ENCODE measurements at regions not wholly inside any gene's neighbourhood (a gene's known extent, or its start where the extent isn't known, plus 50 kb on each side); places are given as distances from the start of the nearest gene placed in this dataset.
"Not testable (repeated sequence)": the region's sequence is repeated elsewhere in the genome, so short reads cannot be mapped to it uniquely, and the experiment has no call there.

- DNase-seq (ENCODE audit: low read depth in 4 of 4, low spot score in 3 of 4) = no peak
Observed at GRCh38 chr11:37843603-37844002, 1245.6 kb upstream of the RAG2 start.

DNA sequence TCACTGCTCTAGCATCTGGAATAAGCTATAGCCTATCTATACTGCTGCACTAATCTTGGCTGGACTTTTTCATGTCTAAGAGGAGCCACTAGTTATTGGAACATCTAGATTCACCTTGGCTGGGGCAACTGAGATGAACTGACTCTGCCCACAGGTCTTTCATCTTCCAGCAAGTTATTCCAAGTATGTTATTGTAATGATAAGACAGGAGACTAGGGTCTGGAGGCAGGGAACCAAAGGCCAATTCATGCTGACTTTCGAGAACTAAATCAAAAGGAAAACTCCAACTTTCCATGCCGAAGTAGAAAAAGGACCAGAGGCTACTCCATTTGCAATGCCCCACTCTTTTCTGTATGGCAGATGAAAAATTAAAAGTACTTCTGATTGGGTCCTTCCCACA lies 1243.0 kb upstream of the RAG2 start:
- no peak for DNase-seq (ENCODE audit: low read depth in 4 of 4, low spot score in 3 of 4)

DNA sequence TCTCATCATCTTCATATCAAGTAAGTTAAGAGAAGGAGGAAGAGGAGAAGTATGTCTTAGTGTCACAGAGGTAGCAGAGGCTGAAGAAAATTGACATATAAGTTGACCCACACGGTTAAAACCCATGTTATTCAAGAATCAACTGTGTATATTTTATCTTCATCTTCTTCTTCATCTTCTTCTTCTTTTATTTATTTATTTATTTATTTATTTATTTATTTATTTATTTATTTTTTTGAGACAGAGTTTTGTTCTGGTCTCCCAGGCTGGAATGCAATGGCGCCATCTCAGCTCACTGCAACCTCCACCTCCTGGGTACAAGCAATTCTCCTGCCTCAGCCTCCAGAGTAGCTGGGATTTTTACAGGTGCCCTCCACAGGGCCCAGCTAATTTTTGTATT lies 1242.3 kb upstream of the RAG2 start:
- not testable (repeated sequence) for DNase-seq (ENCODE audit: low read depth in 4 of 4, low spot score in 3 of 4)

DNA sequence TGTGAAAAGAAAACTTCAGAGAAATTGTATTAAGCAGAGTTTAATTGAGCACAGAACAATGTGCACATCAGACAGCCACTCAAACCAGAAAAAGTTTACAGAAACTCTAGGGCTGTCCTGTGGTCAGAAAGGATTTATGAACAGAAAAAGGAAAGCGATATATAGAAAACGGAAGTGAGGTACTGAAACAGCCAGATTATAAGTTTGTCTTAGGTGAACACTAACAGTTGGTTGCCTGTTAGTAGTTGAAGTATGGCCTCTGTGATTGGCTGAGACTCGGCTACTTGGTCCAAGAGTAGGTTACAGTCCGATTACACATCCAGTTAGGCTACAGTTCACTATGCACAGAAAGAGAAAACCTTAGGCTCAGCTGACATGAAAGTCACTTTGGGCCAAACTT lies 1232.5 kb upstream of the RAG2 start:
- no peak for DNase-seq (ENCODE audit: low read depth in 4 of 4, low spot score in 3 of 4)

- DNase-seq (ENCODE audit: low read depth in 4 of 4, low spot score in 3 of 4) = no peak
Observed at GRCh38 chr11:37817727-37818270, 1219.8 kb upstream of the RAG2 start.

DNA sequence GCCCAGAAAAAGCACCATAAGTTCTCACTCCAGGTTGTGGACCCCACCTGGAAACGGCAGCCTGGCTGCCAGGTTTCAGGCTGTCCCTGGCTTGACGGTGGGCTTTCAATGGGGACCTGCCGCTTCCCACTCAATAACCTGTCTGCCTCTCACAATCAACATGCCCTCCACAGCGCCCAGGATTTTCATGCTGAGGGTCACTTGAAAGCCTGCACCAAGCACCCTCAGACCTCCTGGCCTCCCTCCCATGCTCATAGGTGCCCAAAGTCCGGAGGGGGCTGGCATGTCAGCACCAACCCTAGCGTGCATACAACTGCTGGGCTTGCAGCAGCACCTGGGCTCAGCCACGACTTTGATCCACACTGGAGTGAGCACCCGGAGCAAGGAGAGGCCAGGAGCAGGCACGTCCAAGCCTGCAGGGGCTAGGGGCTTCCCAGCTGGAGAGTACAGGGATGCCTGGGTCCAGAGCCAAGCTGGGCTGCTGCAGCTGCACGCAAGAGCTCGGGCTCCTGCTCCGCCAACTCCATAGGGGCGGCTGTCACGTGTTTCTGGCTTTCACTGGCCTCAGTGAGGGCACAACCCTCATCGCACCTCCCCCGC lies 1214.3 kb upstream of the RAG2 start:
- DNase-seq (ENCODE audit: low read depth in 4 of 4, low spot score in 3 of 4) = no peak

DNA sequence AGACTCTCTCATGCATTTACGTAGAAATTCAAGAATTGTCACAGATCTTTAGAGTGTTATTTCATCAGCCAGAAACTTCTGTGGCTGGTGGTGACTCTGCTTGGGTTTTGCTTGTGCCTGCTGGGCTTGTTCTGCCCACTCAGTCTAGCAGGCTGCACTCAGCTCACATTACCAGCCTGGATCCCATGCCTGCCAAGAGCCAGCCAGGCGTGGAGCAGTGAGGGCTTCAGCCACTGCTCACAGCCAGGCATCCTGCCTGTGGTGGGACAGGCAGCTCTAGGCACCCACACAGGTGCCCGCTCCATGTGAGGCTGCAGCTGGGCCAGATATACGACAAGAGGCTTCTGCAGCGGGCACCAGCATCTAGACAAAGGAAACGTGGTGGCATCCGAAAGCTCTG lies 1213.3 kb upstream of the RAG2 start:
- no peak for DNase-seq (ENCODE audit: low read depth in 4 of 4, low spot score in 3 of 4)

DNA sequence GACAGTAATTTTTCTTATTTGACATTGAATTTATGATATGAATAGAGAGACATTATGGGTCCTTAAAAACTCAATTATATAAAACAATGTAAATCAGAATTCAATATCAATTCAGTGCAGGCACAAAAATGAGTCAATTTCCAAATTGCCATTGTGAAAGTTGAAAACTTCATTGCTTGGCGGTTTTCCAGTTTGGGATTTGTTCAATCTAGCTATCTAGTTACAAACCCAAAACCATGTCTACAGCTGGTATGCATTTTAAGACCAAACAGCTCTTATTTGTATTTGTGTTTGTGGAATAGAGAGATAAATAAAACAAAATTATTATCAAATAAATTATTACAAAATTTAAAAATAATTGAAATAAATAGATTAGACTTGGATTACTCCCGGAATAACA lies 1206.6 kb upstream of the RAG2 start:
- no peak for DNase-seq (ENCODE audit: low read depth in 4 of 4, low spot score in 3 of 4)

DNA sequence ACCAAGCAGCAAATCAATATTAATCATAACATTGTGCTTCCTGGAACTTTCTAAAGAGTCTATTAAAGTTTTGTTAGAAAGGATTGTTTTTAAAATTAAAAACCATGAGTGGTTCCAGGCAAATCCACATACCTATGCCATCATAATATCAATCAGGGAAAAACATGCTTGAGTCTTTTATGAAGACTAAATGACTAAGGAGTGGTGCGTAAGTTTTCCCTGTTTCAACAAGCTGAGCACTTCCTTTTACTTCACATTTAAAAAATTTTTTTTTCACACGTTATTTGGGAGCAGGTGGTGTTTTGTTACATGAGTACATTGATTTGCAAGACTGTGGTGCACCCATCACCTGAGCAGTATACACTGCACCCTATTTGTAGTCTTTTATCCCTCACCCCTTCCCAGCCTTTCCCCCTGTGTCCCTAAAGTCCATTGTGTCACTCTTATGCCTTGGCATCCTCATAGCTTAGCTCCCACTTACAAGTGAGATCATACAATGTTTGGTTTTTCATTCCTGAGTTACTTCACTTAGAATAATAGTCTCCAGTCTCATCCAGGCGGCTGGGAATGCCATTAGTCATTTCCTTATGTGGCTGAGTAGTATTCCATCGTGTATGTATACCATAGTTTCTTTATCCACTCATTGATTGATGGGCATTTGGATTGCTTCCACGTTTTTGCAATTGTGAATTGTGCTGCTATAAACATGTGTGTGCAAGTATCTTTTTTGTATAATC lies 1190.3 kb upstream of the RAG2 start:
- no peak for DNase-seq (ENCODE audit: low read depth in 4 of 4, low spot score in 3 of 4)

DNA sequence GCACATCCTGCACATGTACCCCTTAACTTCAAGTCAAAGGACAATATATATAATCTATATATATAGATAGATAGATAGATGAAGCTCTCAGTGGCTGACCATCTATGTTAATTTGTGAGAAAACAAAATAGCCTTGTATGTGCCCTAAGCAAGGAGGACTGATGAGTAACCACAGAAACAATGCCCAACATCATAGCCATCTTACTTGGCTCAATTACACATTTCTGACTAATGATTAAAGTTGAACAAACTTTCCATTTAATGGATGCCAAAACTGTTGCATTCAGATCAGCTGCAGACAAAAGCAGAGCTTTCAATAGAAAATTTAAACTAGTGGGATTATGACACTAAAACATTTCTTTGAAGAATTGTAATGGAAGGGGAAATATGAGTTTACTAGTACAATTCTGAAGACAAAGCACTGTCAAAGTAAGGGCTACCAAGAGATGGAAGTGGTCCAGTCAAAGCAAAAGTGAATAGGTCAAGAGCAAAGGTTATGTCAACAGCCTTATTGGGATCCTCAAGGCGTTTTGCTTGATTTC lies 1188.2 kb upstream of the RAG2 start:
- no peak for DNase-seq (ENCODE audit: low read depth in 4 of 4, low spot score in 3 of 4)

GRCh38 chr11:37774441-37774840 lies 1176.4 kb upstream of the RAG2 start:
- no peak for DNase-seq (ENCODE audit: low read depth in 4 of 4, low spot score in 3 of 4)

- no peak for DNase-seq (ENCODE audit: low read depth in 4 of 4, low spot score in 3 of 4)
Observed at GRCh38 chr11:37770145-37770544, 1172.1 kb upstream of the RAG2 start.

- DNase-seq (ENCODE audit: low read depth in 4 of 4, low spot score in 3 of 4) = no peak
Observed at GRCh38 chr11:37762079-37762478, 1164.0 kb upstream of the RAG2 start.

DNA sequence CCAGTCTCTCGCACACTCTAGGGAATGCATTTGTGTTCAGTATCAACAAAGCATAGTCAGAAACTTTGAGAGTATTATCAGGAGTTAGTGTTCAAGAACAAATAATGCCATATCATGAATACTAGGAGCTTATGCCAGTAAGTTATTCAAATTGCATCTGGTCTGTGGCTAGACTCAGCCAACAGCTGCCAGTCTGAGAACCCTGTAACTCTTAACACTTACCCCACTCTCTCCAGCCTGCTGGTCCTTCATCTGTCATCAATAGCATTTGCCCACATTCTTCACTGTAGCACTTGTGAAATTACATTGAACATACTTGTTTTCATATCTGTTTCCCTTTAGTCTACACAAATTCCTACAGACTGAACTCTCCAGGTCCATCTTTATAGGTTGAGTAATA lies 1157.5 kb upstream of the RAG2 start:
- DNase-seq (ENCODE audit: low read depth in 4 of 4, low spot score in 3 of 4) = no peak

- no peak for DNase-seq (ENCODE audit: low read depth in 4 of 4, low spot score in 3 of 4)
Observed at GRCh38 chr11:37748641-37749040, 1150.6 kb upstream of the RAG2 start.

DNA sequence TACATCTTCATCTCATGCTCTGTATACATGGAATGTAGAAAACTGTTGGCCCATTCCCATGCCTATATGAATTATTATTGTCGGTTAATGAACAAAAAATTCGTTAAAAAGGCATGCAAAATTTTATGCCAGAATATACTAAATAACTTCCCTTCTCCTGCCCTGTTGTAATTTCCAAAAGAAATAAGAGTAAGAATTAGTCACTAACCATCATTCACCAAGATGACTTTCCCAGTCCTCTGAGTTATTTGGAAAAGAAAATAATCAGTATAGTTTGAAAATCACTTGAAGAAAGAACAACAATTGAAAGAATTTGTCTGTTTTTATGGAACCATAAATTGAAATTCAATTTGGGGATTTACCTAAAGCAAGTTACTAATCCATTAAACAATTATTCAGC lies 1149.1 kb upstream of the RAG2 start:
- DNase-seq (ENCODE audit: low read depth in 4 of 4, low spot score in 3 of 4) = no peak

GRCh38 chr11:37727371-37727770 lies 1129.3 kb upstream of the RAG2 start:
- DNase-seq (ENCODE audit: low read depth in 4 of 4, low spot score in 3 of 4) = no peak

- no peak for DNase-seq (ENCODE audit: low read depth in 4 of 4, low spot score in 3 of 4)
Observed at GRCh38 chr11:37724315-37724714, 1126.3 kb upstream of the RAG2 start.

DNA sequence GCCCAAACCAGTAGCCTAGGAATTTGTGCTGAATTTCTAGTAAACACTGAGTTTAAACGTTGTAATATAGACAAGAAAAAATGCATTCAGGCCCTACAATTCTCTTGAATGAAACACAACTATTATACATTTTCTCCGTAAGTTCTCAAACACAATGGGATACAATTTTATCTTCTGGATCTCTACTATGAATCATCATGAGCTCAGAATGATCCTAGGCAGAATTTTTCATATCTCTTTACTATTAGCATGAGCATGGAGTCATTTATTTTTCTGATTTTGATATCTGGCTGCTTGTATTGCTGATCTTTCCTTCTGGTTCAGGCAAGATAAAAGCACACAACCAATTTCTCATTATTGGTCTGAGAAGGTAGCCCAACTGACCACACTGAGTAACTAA lies 1123.4 kb upstream of the RAG2 start:
- no peak for DNase-seq (ENCODE audit: low read depth in 4 of 4, low spot score in 3 of 4)

DNA sequence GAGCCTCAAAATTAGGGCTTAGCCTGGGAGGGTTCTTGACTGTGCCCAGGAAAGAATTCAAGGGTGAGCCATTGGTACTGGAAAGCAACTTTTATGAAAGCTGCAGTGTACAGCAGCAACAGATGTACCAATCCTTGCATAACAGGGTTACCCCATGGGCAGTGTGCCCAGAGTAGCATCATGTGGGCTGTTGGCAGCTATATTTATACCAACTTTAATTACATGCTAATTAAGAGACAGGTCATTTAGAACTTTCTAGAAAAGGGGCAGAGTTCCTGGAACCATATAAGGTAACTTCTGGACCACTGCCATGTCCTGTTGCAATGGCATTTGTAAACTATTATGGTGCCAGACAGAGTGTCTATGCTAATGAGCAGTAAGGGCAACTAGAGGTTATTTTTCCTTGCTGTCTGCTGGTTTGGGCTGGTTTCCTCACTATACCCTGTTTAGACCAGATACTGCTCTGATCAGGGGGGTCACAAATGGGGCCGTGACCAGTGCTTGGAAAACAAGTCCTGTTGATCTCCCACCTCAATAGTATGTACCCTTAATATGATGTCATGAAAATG lies 1120.5 kb upstream of the RAG2 start:
- DNase-seq (ENCODE audit: low read depth in 4 of 4, low spot score in 3 of 4) = no peak

DNA sequence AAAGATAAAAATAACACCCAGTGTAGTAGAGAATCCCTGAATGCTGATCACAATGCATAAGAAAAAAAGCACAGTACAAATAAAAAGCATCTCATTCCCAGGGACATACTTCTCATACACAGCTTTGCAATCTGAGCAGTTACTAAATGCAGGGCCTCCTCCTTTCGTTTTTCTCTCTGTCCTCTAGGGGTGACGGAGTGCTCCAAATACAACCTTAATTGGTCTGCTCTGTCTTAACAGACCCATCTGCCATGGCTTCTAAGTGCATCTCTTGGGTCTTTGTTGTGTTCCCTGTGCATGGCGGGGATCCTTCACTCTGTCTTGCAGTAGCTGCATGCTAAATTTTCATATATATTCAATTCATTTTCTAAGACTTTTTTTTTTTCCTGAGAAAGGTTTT lies 1114.2 kb upstream of the RAG2 start:
- no peak for DNase-seq (ENCODE audit: low read depth in 4 of 4, low spot score in 3 of 4)

GRCh38 chr11:37710031-37710430 lies 1112.0 kb upstream of the RAG2 start:
- peak in 2 of 4 donors; percentile 2 to 5 for DNase-seq (ENCODE audit: low read depth in 4 of 4, low spot score in 3 of 4)

Data from left renal pelvis (tissue), 4 donors.